Lower leg skin (tissue), 4 donors: ENCODE measurements at regions not wholly inside any gene's neighbourhood (a gene's known extent, or its start where the extent isn't known, plus 50 kb on each side); places are given as distances from the start of the nearest gene placed in this dataset.

Experiments used
- DNase-seq, 2 donors: peaks; one replicate each; pipeline ENCODE4 v3.0.0-alpha.2; 2019; ENCODE audit warnings: low spot score in 2 of 2
- H3K4me3 ChIP-seq: fragments of 200-600 bp; sonication (generic); 2 replicates; pipeline ENCODE4 v1.5.1; 2017; ENCODE audit warnings: mild to moderate bottlenecking, low read depth; ENCODE audit not compliant: poor library complexity, severe bottlenecking
- POLR2A ChIP-seq, 2 donors: fragments of 450-650 bp; IDR thresholded peaks; one replicate each; pipeline ENCODE4 v1.6.1; 2016 to 2017; ENCODE audit warnings: antibody characterized with exemption in 2 of 2, mild to moderate bottlenecking in 1 of 2, moderate library complexity in 1 of 2
- WGBS, 2 donors: methylation state at CpG; one replicate each; pipeline ENCODE4 v1.1.5; 2018; 5-methylcytosine and 5-hydroxymethylcytosine counted together
- intact Hi-C: fragments of 100-400 bp; cut with DNase I; formaldehyde crosslinking; loops from one replicate; pipeline ENCODE4 v1.15.0; 2023; ENCODE audit warnings: low total_unique reads
- TF ChIP-seq, protein P1 (sequence below), 3 donors: fragments of 450-650 bp; IDR thresholded peaks; one replicate each; pipeline ENCODE4 v1.5.1; 2016; ENCODE audit warnings: antibody characterized with exemption in 3 of 3, mild to moderate bottlenecking in 3 of 3, moderate library complexity in 2 of 3

DNA sequence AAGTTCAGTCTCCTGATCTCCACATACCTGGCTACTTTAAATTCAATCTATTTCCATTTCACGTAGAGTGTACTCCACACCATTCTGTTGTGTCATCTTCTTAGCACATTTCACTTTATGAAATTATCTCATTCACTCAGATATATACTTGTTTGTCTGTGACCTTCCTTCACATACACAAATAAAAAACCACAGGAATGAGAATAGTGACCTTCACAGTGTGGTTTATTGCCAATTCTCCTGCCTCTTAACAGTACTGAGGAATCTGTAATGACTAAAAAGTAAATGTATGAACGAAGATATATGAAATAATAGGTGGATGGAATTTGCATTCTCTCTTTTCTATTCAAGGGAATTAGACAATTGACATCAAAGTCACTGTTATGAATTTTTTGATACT is 183.9 kb upstream of the PCDH7 start:
- 79 to 80% methylated on average over 2 of the region's 2 CpGs for WGBS, 2 donors
- no peak overlapping the region for H3K4me3 ChIP-seq
- intact Hi-C loops, result no loop called here
- DNase-seq, result no peak
- TF ChIP-seq, protein P1, sequence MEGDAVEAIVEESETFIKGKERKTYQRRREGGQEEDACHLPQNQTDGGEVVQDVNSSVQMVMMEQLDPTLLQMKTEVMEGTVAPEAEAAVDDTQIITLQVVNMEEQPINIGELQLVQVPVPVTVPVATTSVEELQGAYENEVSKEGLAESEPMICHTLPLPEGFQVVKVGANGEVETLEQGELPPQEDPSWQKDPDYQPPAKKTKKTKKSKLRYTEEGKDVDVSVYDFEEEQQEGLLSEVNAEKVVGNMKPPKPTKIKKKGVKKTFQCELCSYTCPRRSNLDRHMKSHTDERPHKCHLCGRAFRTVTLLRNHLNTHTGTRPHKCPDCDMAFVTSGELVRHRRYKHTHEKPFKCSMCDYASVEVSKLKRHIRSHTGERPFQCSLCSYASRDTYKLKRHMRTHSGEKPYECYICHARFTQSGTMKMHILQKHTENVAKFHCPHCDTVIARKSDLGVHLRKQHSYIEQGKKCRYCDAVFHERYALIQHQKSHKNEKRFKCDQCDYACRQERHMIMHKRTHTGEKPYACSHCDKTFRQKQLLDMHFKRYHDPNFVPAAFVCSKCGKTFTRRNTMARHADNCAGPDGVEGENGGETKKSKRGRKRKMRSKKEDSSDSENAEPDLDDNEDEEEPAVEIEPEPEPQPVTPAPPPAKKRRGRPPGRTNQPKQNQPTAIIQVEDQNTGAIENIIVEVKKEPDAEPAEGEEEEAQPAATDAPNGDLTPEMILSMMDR (IDR thresholded peaks at IDR 0.05), result no peak
- no peak for TF ChIP-seq POLR2A (IDR thresholded peaks at IDR 0.05)

DNA sequence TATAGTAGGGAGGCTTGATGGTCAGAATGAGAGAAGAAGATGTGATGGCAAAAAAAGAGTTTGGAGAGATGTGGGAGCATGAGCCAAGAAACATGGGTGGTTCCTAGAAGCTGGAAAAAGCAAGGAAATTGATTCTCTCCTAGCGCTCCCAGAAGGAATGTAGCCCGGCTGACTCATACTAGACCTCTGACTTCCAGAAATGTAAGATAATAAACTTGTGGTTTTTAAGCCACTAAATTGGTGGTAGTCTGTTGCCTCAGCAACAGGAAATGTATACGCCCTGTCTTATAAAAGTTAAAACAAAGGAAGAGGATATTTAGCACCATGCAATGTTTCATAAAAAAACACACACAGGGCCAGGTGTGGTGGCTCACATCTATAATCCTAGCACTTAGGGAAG is 182.7 kb upstream of the PCDH7 start:
- WGBS, 2 donors, result 21 to 25% methylated on average over 3 of the region's 3 CpGs
- intact Hi-C loops, result no loop called here
- H3K4me3 ChIP-seq, result no peak overlapping the region
- DNase-seq, result no peak
- TF ChIP-seq POLR2A (IDR thresholded peaks at IDR 0.05), result no peak
- TF ChIP-seq, protein P1 (IDR thresholded peaks at IDR 0.05), result no peak

DNA sequence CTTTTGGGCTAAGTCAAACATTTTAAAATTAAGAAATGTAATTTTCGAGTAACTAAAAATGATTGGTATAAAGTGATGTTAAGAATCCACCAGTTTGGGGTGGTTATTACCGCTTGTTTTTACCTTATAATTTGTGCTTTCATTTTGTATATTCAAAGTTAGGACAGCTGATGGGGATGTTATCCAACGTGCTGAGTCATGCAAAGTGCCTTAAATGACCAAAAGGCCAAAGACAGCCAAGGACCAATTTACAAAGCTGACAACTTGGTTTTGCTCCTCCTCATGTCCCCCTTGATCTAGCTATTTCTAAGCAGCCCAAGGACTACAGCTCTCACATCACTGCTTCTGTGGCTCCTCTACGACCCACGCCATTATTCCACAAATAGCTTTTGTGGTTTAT is 181.4 kb upstream of the PCDH7 start:
- DNase-seq, result no peak
- intact Hi-C loops, result no loop called here
- no peak overlapping the region for H3K4me3 ChIP-seq
- TF ChIP-seq, protein P1 (IDR thresholded peaks at IDR 0.05), result no peak
- TF ChIP-seq POLR2A (IDR thresholded peaks at IDR 0.05), result no peak
- WGBS, 2 donors, result 88 to 91% methylated on average over 5 of the region's 5 CpGs

DNA sequence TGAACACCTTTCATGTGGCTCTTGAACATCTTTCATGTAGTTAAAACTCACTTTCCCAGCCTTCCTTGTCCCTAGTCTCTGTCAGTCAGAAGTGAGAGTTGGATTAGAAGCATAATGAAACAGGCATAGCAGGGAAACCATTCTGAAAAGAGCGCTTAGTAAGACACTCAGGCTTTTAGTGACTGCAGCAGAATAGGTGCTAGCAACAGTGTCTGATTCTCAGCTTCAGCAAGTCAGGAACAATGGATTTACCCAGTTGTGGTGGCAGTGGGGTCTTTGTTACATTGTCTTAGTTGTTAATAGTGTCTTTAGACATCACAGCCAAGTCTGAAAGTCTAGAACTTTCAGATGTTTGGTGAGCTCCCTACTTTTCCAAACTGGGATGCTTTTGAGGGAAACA is 177.1 kb upstream of the PCDH7 start:
- no peak for TF ChIP-seq POLR2A (IDR thresholded peaks at IDR 0.05)
- TF ChIP-seq, protein P1 (IDR thresholded peaks at IDR 0.05), result no peak
- no peak for DNase-seq
- intact Hi-C loops, result no loop called here
- WGBS, 2 donors, result 93 to 96% methylated on average over 1 of the region's 1 CpG
- no peak overlapping the region for H3K4me3 ChIP-seq

DNA sequence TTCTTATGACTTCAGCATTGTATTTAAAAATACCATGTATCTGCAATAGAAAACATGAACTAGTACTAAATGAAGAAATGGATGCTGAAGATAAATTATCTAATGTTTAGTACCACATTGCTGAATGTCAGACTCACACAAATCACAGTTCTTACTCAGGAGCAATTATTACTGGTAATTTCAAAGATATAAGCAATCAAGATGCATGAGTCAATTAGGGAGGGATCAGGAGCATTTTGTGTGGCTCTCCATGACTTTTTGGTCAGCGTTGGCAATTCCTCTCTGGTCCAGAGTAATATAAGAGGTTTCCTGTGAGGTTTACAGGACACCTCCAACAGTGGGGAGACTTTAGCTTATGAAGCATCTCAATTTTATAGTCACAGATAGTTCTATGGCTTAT is 167.0 kb upstream of the PCDH7 start:
- intact Hi-C loops, result no loop called here
- TF ChIP-seq POLR2A (IDR thresholded peaks at IDR 0.05), result no peak
- DNase-seq, result no peak
- 77 to 79% methylated on average over 1 of the region's 1 CpG for WGBS, 2 donors
- H3K4me3 ChIP-seq, result no peak overlapping the region

DNA sequence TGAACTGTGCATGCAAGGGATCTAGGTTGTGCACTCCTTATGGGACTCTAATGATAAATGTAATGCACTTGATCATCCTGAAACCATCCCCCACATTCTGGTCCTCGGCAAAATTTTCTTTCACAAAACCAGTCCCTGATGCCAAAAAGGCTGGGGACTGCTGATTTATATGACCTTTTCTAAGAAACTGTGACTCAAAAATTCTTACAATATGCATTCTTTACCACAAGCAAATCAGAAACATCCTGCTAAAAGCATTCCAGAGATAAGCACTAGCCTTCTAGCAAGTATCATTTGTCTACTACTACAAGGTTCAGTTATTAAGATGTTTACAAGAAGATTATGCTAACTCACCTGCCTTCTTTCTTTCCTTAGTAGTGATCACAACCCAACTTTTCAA is 166.5 kb upstream of the PCDH7 start:
- no peak for TF ChIP-seq POLR2A (IDR thresholded peaks at IDR 0.05)
- TF ChIP-seq, protein P1 (IDR thresholded peaks at IDR 0.05), result no peak
- intact Hi-C loops, result no loop called here
- no peak overlapping the region for H3K4me3 ChIP-seq
- DNase-seq, result no peak
- 44 to 48% methylated on average over 1 of the region's 1 CpG for WGBS, 2 donors
